ENCODE measurements at regions not wholly inside any gene's neighbourhood (a gene's known extent, or its start where the extent isn't known, plus 50 kb on each side); places are given as distances from the start of the nearest gene placed in this dataset.

DNA sequence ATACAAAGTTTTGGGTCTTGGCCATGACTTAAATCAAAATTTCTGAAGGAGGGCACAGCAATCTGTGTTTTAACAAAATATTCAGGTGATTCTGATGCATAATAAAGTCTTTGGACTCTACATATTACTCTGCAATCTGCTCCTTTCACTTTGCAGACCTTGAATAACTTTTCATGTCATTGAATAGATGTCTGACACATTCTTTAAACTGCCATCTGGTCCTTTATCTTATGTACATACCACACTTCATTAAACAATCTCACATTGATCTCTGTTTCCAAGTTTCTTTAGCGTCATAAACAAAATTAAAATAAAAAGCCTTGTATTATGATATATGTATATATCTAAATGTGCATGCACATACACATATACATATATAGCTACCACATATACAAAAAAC, 831.2 kb downstream of the MAFB start:
- peaks cover 7% of the 10 kb centered on the region for H3K4me1 ChIP-seq (ENCODE audit: insufficient read depth)
- no peak overlapping the region for H2AFZ ChIP-seq
- no peaks in the 10 kb centered on the region for H3K79me2 ChIP-seq
- no peak overlapping the region for H3K4me3 ChIP-seq
- TF ChIP-seq EZH2 (IDR thresholded peaks at IDR 0.05; ENCODE audit: borderline replicate concordance) (no peak), EZH2phosphoT487 (IDR thresholded peaks at IDR 0.05; ENCODE audit: low read depth, severe bottlenecking, unreplicated experiment) (no peak)
- TF ChIP-seq, protein P1, sequence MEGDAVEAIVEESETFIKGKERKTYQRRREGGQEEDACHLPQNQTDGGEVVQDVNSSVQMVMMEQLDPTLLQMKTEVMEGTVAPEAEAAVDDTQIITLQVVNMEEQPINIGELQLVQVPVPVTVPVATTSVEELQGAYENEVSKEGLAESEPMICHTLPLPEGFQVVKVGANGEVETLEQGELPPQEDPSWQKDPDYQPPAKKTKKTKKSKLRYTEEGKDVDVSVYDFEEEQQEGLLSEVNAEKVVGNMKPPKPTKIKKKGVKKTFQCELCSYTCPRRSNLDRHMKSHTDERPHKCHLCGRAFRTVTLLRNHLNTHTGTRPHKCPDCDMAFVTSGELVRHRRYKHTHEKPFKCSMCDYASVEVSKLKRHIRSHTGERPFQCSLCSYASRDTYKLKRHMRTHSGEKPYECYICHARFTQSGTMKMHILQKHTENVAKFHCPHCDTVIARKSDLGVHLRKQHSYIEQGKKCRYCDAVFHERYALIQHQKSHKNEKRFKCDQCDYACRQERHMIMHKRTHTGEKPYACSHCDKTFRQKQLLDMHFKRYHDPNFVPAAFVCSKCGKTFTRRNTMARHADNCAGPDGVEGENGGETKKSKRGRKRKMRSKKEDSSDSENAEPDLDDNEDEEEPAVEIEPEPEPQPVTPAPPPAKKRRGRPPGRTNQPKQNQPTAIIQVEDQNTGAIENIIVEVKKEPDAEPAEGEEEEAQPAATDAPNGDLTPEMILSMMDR (IDR thresholded peaks at IDR 0.05; ENCODE audit: poor library complexity) = no peak
- no peaks in the 10 kb centered on the region for H3K36me3 ChIP-seq (replicated peaks; ENCODE audit: insufficient read depth, low read depth)
- H3K9me3 ChIP-seq (ENCODE audit: low read depth) = no peaks in the 10 kb centered on the region
- no peak for DNase-seq (ENCODE audit: low spot score)
- H3K27ac ChIP-seq = no peak overlapping the region
- H3K9me2 ChIP-seq (replicated peaks; ENCODE audit: insufficient read depth) = no peaks in the 10 kb centered on the region
- H4K20me1 ChIP-seq (ENCODE audit: insufficient read depth, poor library complexity, severe bottlenecking) = no peaks in the 10 kb centered on the region
- no peaks in the 10 kb centered on the region for H3K27me3 ChIP-seq
- H3K4me2 ChIP-seq = no peak overlapping the region
- 46% methylated on average over 1 of the region's 1 CpG for WGBS (ENCODE audit: low lambda C conversion rate, missing lambda C conversion rate)

DNA sequence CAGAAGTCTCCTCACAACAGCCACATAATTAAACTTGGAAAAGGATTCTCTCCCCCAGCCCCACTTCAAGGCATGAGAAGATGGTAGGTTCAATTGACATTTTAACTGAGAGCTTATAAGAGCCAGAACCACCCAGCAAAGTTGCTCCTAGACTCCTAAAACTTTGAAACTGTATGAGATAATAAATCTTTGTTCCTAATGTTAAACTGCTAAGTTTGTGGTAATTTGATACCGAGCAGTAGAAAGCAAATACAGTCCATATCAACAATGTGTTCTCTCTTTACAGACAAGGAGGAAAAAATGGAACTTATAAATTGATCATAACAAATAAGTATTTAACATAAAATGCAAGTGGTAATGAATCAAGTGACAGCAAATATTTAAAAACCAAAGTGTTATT, 831.8 kb downstream of the MAFB start:
- no peak for DNase-seq (ENCODE audit: low spot score)
- no peaks in the 10 kb centered on the region for H3K27me3 ChIP-seq
- no peaks in the 10 kb centered on the region for H3K36me3 ChIP-seq (replicated peaks; ENCODE audit: insufficient read depth, low read depth)
- H3K4me1 ChIP-seq (ENCODE audit: insufficient read depth) = peaks cover under 1% of the 10 kb centered on the region
- no peaks in the 10 kb centered on the region for H4K20me1 ChIP-seq (ENCODE audit: insufficient read depth, poor library complexity, severe bottlenecking)
- no peak overlapping the region for H3K4me2 ChIP-seq
- H3K27ac ChIP-seq = no peak overlapping the region
- no peaks in the 10 kb centered on the region for H3K79me2 ChIP-seq
- no peak overlapping the region for H3K4me3 ChIP-seq
- TF ChIP-seq EZH2 (IDR thresholded peaks at IDR 0.05; ENCODE audit: borderline replicate concordance) (no peak), EZH2phosphoT487 (IDR thresholded peaks at IDR 0.05; ENCODE audit: low read depth, severe bottlenecking, unreplicated experiment) (no peak)
- TF ChIP-seq, protein P1 (IDR thresholded peaks at IDR 0.05; ENCODE audit: poor library complexity) = no peak
- H3K9me3 ChIP-seq (ENCODE audit: low read depth) = no peaks in the 10 kb centered on the region
- 44% methylated on average over 1 of the region's 1 CpG for WGBS (ENCODE audit: low lambda C conversion rate, missing lambda C conversion rate)
- H3K9me2 ChIP-seq (replicated peaks; ENCODE audit: insufficient read depth) = no peaks in the 10 kb centered on the region
- no peak overlapping the region for H2AFZ ChIP-seq

DNA sequence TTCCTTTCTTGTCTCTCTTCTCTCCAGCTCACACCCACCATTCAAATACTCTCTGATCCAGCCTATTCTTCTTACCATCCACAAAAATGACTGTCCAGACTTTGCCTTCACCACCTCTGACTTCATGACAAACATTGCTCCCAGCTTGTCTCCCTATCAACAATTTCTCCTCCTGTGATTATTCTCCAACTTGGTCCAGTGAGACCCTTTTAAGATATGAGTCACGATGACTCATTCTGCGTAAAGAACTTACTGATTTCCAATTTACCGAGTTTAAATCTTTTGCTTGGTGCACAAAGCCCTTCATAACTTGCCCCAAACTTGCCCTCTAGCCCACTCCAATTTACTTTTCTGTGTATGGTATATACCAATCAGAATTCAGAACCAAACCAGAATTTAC, 833.2 kb downstream of the MAFB start:
- TF ChIP-seq, protein P1 (IDR thresholded peaks at IDR 0.05; ENCODE audit: poor library complexity) = no peak
- TF ChIP-seq EZH2phosphoT487 (IDR thresholded peaks at IDR 0.05; ENCODE audit: low read depth, severe bottlenecking, unreplicated experiment) = no peak
- TF ChIP-seq EZH2 (IDR thresholded peaks at IDR 0.05; ENCODE audit: borderline replicate concordance) = no peak
- no peaks in the 10 kb centered on the region for H3K9me3 ChIP-seq (ENCODE audit: low read depth)
- DNase-seq (ENCODE audit: low spot score) = no peak
- 46% methylated on average over 3 of the region's 3 CpGs for WGBS (ENCODE audit: low lambda C conversion rate, missing lambda C conversion rate)
- H3K4me2 ChIP-seq = no peak overlapping the region
- H3K9me2 ChIP-seq (replicated peaks; ENCODE audit: insufficient read depth) = no peaks in the 10 kb centered on the region
- H4K20me1 ChIP-seq (ENCODE audit: insufficient read depth, poor library complexity, severe bottlenecking) = no peaks in the 10 kb centered on the region
- H3K4me1 ChIP-seq (ENCODE audit: insufficient read depth) = peaks cover 8% of the 10 kb centered on the region
- no peaks in the 10 kb centered on the region for H3K79me2 ChIP-seq
- no peak overlapping the region for H3K4me3 ChIP-seq
- H3K27ac ChIP-seq = no peak overlapping the region
- no peaks in the 10 kb centered on the region for H3K27me3 ChIP-seq
- H3K36me3 ChIP-seq (replicated peaks; ENCODE audit: insufficient read depth, low read depth) = no peaks in the 10 kb centered on the region
- H2AFZ ChIP-seq = no peak overlapping the region

DNA sequence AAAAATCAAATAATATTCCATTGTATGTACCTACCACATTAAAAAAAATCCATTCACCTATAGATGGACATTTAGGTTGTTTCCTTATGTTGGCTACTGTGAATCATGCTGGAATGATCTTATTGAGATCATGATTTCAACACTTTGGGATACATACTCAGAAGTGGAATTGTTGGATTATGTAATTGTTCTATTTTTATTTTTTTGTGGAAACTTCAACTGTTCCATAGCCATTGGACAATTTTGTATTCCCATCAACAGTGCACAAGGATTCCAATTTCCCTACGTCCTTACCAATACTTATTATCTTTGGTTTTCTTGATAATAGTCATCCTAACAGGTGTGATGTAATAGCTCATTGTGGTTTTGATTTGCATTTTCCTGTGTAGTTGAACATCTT, 834.0 kb downstream of the MAFB start:
- H3K27ac ChIP-seq = no peak overlapping the region
- H3K27me3 ChIP-seq = no peaks in the 10 kb centered on the region
- TF ChIP-seq, protein P1 (IDR thresholded peaks at IDR 0.05; ENCODE audit: poor library complexity) = no peak
- TF ChIP-seq EZH2 (IDR thresholded peaks at IDR 0.05; ENCODE audit: borderline replicate concordance) = no peak
- no peak for TF ChIP-seq EZH2phosphoT487 (IDR thresholded peaks at IDR 0.05; ENCODE audit: low read depth, severe bottlenecking, unreplicated experiment)
- peaks cover 14% of the 10 kb centered on the region for H3K4me1 ChIP-seq (ENCODE audit: insufficient read depth)
- H3K4me2 ChIP-seq = no peak overlapping the region
- no peak overlapping the region for H3K4me3 ChIP-seq
- no peak for DNase-seq (ENCODE audit: low spot score)
- no peaks in the 10 kb centered on the region for H3K9me3 ChIP-seq (ENCODE audit: low read depth)
- no peaks in the 10 kb centered on the region for H4K20me1 ChIP-seq (ENCODE audit: insufficient read depth, poor library complexity, severe bottlenecking)
- H3K36me3 ChIP-seq (replicated peaks; ENCODE audit: insufficient read depth, low read depth) = no peaks in the 10 kb centered on the region
- no peaks in the 10 kb centered on the region for H3K9me2 ChIP-seq (replicated peaks; ENCODE audit: insufficient read depth)
- H3K79me2 ChIP-seq = no peaks in the 10 kb centered on the region
- WGBS (ENCODE audit: low lambda C conversion rate, missing lambda C conversion rate) = 89% methylated on average over 1 of the region's 1 CpG
- H2AFZ ChIP-seq = no peak overlapping the region
